ENCODE measurements at regions not wholly inside any gene's neighbourhood (a gene's known extent, or its start where the extent isn't known, plus 50 kb on each side); places are given as distances from the start of the nearest gene placed in this dataset.
"Not testable (repeated sequence)": the region's sequence is repeated elsewhere in the genome, so short reads cannot be mapped to it uniquely, and the experiment has no call there.

GRCh38 chr11:89654669-89655068 is 55.4 kb upstream of the TRIM77 start:
- H3K27me3 ChIP-seq (ENCODE audit: control insufficient read depth, insufficient read depth, low read length); H3K27ac ChIP-seq (ENCODE audit: low read depth, low read length): not testable (repeated sequence)

GRCh38 chr11:89658767-89659166 is 51.3 kb upstream of the TRIM77 start:
- not testable (repeated sequence) for H3K9ac ChIP-seq (ENCODE audit: low read length); H3K36me3 ChIP-seq (ENCODE audit: control insufficient read depth, insufficient read depth, low read length); H3K27ac ChIP-seq (ENCODE audit: low read depth, low read length); H3K4me1 ChIP-seq (ENCODE audit: control insufficient read depth, insufficient read depth, low read length); H3K4me3 ChIP-seq (ENCODE audit: low read depth, low read length); H3K27me3 ChIP-seq (ENCODE audit: control insufficient read depth, insufficient read depth, low read length); H3K9me3 ChIP-seq (ENCODE audit: control insufficient read depth, insufficient read depth, low read depth, low read length)

More at GRCh38 chr11:89654669-89655068, 55.4 kb upstream of the TRIM77 start:
- not testable (repeated sequence) for H3K9me3 ChIP-seq (ENCODE audit: control insufficient read depth, insufficient read depth, low read depth, low read length); H3K36me3 ChIP-seq (ENCODE audit: control insufficient read depth, insufficient read depth, low read length); H3K4me3 ChIP-seq (ENCODE audit: low read depth, low read length); H3K9ac ChIP-seq (ENCODE audit: low read length); H3K4me1 ChIP-seq (ENCODE audit: control insufficient read depth, insufficient read depth, low read length)

DNA sequence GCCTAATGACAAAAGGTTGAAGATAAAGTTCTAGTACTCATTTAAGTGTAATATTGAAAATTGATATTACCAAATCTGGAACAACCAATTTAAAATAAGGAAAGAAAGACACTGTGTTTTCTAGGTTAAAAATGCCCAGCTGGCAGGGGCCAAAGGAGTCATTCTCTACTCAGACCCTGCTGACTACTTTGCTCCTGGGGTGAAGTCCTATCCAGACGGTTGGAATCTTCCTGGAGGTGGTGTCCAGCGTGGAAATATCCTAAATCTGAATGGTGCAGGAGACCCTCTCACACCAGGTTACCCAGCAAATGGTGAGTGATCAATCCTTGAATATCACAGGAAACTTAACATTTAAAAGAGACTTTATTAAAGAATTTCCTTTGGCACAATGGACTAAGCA is 50.7 kb upstream of the TRIM77 start:
- H3K36me3 ChIP-seq (ENCODE audit: control insufficient read depth, insufficient read depth, low read length); H3K27ac ChIP-seq (ENCODE audit: low read depth, low read length); H3K9ac ChIP-seq (ENCODE audit: low read length); H3K4me1 ChIP-seq (ENCODE audit: control insufficient read depth, insufficient read depth, low read length); H3K9me3 ChIP-seq (ENCODE audit: control insufficient read depth, insufficient read depth, low read depth, low read length); H3K4me3 ChIP-seq (ENCODE audit: low read depth, low read length); H3K27me3 ChIP-seq (ENCODE audit: control insufficient read depth, insufficient read depth, low read length): not testable (repeated sequence)

- H3K36me3 ChIP-seq (ENCODE audit: control insufficient read depth, insufficient read depth, low read length), result no peaks in the 10 kb centered on the region
- H3K9me3 ChIP-seq (ENCODE audit: control insufficient read depth, insufficient read depth, low read depth, low read length), result no peaks in the 10 kb centered on the region
- H3K4me1 ChIP-seq (ENCODE audit: control insufficient read depth, insufficient read depth, low read length), result no peaks in the 10 kb centered on the region
These were observed 49.9 kb upstream of the TRIM77 start for GRCh38 chr11:89660234-89660633.

More at GRCh38 chr11:89660234-89660633, 49.9 kb upstream of the TRIM77 start:
- H3K27me3 ChIP-seq (ENCODE audit: control insufficient read depth, insufficient read depth, low read length), result no peaks in the 10 kb centered on the region
- H3K4me3 ChIP-seq (ENCODE audit: low read depth, low read length), result no peak overlapping the region
- H3K27ac ChIP-seq (ENCODE audit: low read depth, low read length), result no peak overlapping the region
- no peak overlapping the region for H3K9ac ChIP-seq (ENCODE audit: low read length)

All from HUES6 (cell line).